ENCODE measurements at regions not wholly inside any gene's neighbourhood (a gene's known extent, or its start where the extent isn't known, plus 50 kb on each side); places are given as distances from the start of the nearest gene placed in this dataset.

DNA sequence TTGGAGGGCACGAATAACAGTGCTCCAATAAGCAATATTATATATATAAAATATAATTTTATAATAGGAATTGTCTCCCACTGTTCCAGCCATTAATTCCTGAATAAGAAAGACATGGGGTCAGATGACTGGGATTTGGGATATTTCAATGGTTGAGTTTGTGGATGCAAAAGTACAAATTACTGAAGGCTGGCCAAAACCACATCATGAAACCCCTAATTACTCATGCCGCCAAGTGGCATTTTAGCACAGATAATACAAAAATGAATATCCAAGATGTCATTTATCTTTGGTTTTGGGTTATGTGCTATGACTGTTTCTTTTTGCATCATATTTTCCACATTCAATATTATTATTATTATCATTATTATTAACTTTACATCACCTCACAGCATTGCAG lies 261.4 kb upstream of the TBX3 start:
- Histone ChIP-seq H3K9ac (ENCODE audit: insufficient read depth, low read length, poor library complexity, severe bottlenecking) (no peak overlapping the region), H3K9me3 (replicated peaks in 1 of 2; ENCODE audit: control insufficient read depth in 1 of 2, insufficient read depth in 1 of 2, low read length in 2 of 2) (peaks cover 0 to 3% of the 10 kb centered on the region in 2 donors), H4K20me1 (ENCODE audit: insufficient read depth, low read length) (no peaks in the 10 kb centered on the region), H3K4me2 (replicated peaks; ENCODE audit: extremely low read depth, low read length, poor library complexity, severe bottlenecking) (no peak overlapping the region), H2AFZ (ENCODE audit: insufficient read depth, low read depth, low read length, poor library complexity, severe bottlenecking) (no peak overlapping the region), H3K4me3 (replicated peaks in 1 of 3; ENCODE audit: low read depth in 2 of 3, low read length in 3 of 3) (no peak overlapping the region), H3K27me3 (ENCODE audit: control insufficient read depth in 2 of 2, insufficient read depth in 2 of 2, low read length in 2 of 2) (no peaks in the 10 kb centered on the region), H3K27ac (ENCODE audit: low read depth in 1 of 2, low read length in 2 of 2) (no peak overlapping the region), H3K36me3 (replicated peaks in 1 of 2; ENCODE audit: control insufficient read depth in 1 of 2, insufficient read depth in 2 of 2, low read length in 2 of 2) (no peaks in the 10 kb centered on the region), H3K79me2 (ENCODE audit: insufficient read depth, low read length) (no peaks in the 10 kb centered on the region), H3K4me1 (ENCODE audit: control insufficient read depth in 1 of 2, insufficient read depth in 2 of 2, low read length in 2 of 2) (no peaks in the 10 kb centered on the region)
- DNase-seq: no peak
- intact Hi-C loops (cut with micrococcal nuclease): no loop called here
- H3K4me1 Mint-ChIP-seq: no peaks in the 10 kb centered on the region
- TF ChIP-seq, protein P1, sequence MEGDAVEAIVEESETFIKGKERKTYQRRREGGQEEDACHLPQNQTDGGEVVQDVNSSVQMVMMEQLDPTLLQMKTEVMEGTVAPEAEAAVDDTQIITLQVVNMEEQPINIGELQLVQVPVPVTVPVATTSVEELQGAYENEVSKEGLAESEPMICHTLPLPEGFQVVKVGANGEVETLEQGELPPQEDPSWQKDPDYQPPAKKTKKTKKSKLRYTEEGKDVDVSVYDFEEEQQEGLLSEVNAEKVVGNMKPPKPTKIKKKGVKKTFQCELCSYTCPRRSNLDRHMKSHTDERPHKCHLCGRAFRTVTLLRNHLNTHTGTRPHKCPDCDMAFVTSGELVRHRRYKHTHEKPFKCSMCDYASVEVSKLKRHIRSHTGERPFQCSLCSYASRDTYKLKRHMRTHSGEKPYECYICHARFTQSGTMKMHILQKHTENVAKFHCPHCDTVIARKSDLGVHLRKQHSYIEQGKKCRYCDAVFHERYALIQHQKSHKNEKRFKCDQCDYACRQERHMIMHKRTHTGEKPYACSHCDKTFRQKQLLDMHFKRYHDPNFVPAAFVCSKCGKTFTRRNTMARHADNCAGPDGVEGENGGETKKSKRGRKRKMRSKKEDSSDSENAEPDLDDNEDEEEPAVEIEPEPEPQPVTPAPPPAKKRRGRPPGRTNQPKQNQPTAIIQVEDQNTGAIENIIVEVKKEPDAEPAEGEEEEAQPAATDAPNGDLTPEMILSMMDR (IDR thresholded peaks at IDR 0.05): no peak
- peaks cover 0 to 7% (median 0%) of the 10 kb centered on the region in 7 donors for H3K9me3 Mint-ChIP-seq
- H3K27me3 Mint-ChIP-seq (ENCODE audit: low read depth in 3 of 3): peaks cover 0 to 5% (median 3%) of the 10 kb centered on the region in 3 donors
- H3K36me3 Mint-ChIP-seq: no peaks in the 10 kb centered on the region
- no peak overlapping the region for H3K4me3 Mint-ChIP-seq
- no peak overlapping the region for H3K27ac Mint-ChIP-seq
- WGBS (ENCODE audit: insufficient coverage): no CpG with 5 or more reads among the region's 2 CpGs

- Histone ChIP-seq H3K27ac (ENCODE audit: low read depth in 1 of 2, low read length in 2 of 2) (no peak overlapping the region), H4K20me1 (ENCODE audit: insufficient read depth, low read length) (no peaks in the 10 kb centered on the region), H3K4me1 (ENCODE audit: control insufficient read depth in 1 of 2, insufficient read depth in 2 of 2, low read length in 2 of 2) (no peaks in the 10 kb centered on the region), H3K4me3 (replicated peaks in 1 of 3; ENCODE audit: low read depth in 2 of 3, low read length in 3 of 3) (no peak overlapping the region), H3K9ac (ENCODE audit: insufficient read depth, low read length, poor library complexity, severe bottlenecking) (no peak overlapping the region), H3K36me3 (replicated peaks in 1 of 2; ENCODE audit: control insufficient read depth in 1 of 2, insufficient read depth in 2 of 2, low read length in 2 of 2) (no peaks in the 10 kb centered on the region), H2AFZ (ENCODE audit: insufficient read depth, low read depth, low read length, poor library complexity, severe bottlenecking) (no peak overlapping the region), H3K4me2 (replicated peaks; ENCODE audit: extremely low read depth, low read length, poor library complexity, severe bottlenecking) (no peak overlapping the region), H3K79me2 (ENCODE audit: insufficient read depth, low read length) (no peaks in the 10 kb centered on the region), H3K9me3 (replicated peaks in 1 of 2; ENCODE audit: control insufficient read depth in 1 of 2, insufficient read depth in 1 of 2, low read length in 2 of 2) (peaks cover 4 to 6% of the 10 kb centered on the region in 2 donors), H3K27me3 (ENCODE audit: control insufficient read depth in 2 of 2, insufficient read depth in 2 of 2, low read length in 2 of 2) (no peaks in the 10 kb centered on the region)
- no peak for DNase-seq
- intact Hi-C loops (cut with micrococcal nuclease): no loop called here
- 96% methylated on average over 4 of the region's 4 CpGs for WGBS (ENCODE audit: insufficient coverage)
- H3K4me3 Mint-ChIP-seq: no peak overlapping the region
- H3K4me1 Mint-ChIP-seq: no peaks in the 10 kb centered on the region
- peaks cover 0 to 5% (median 2%) of the 10 kb centered on the region in 3 donors for H3K27me3 Mint-ChIP-seq (ENCODE audit: low read depth in 3 of 3)
- TF ChIP-seq, protein P1 (IDR thresholded peaks at IDR 0.05): no peak
- H3K9me3 Mint-ChIP-seq: peaks cover 0 to 12% (median 2%) of the 10 kb centered on the region in 7 donors
- H3K36me3 Mint-ChIP-seq: no peaks in the 10 kb centered on the region
- H3K27ac Mint-ChIP-seq: no peak overlapping the region
These were observed 260.8 kb upstream of the TBX3 start for GRCh38 chr12:114944736-114945135.
